Hepatocyte (in vitro differentiated cells): ENCODE measurements at regions not wholly inside any gene's neighbourhood (a gene's known extent, or its start where the extent isn't known, plus 50 kb on each side); places are given as distances from the start of the nearest gene placed in this dataset.

Experiments used
- DNase-seq: peaks from one replicate; pipeline ENCODE4 v3.0.0-alpha.2; 2016; ENCODE audit warnings: low spot score
- H2AFZ ChIP-seq: fragments of 200-600 bp; sonication (generic); 2 replicates; pipeline ENCODE4 v1.6.0; 2016; ENCODE audit warnings: antibody characterized with exemption, mild to moderate bottlenecking
- H3K27ac ChIP-seq: fragments of 200-600 bp; sonication (generic); 2 replicates; pipeline ENCODE4 v1.5.1; 2016; ENCODE audit warnings: mild to moderate bottlenecking
- H3K27me3 ChIP-seq: fragments of 200-600 bp; sonication (generic); 2 replicates; pipeline ENCODE4 v1.6.1; 2016
- H3K36me3 ChIP-seq: fragments of 200-600 bp; sonication (generic); replicated peaks from 2 replicates; pipeline ENCODE4 v1.5.1; 2016; ENCODE audit warnings: low read depth; ENCODE audit not compliant: insufficient read depth
- H3K4me1 ChIP-seq: fragments of 200-600 bp; sonication (generic); 2 replicates; pipeline ENCODE4 v1.5.1; 2016; ENCODE audit warnings: mild to moderate bottlenecking, moderate library complexity; ENCODE audit not compliant: insufficient read depth
- H3K4me2 ChIP-seq: fragments of 200-600 bp; sonication (generic); 2 replicates; pipeline ENCODE4 v1.6.0; 2016
- H3K4me3 ChIP-seq: fragments of 200-600 bp; sonication (generic); 2 replicates; pipeline ENCODE4 v1.5.1; 2016; ENCODE audit warnings: mild to moderate bottlenecking
- H3K79me2 ChIP-seq: fragments of 200-600 bp; sonication (generic); 2 replicates; pipeline ENCODE4 v1.6.0; 2017; ENCODE audit warnings: mild to moderate bottlenecking
- H3K9me2 ChIP-seq: fragments of 200-600 bp; sonication (generic); replicated peaks from 2 replicates; pipeline ENCODE4 v1.6.0; 2017; ENCODE audit warnings: mild to moderate bottlenecking; ENCODE audit not compliant: insufficient read depth
- H3K9me3 ChIP-seq: fragments of 200-600 bp; sonication (generic); 2 replicates; pipeline ENCODE4 v1.5.1; 2016; ENCODE audit warnings: low read depth, mild to moderate bottlenecking
- H4K20me1 ChIP-seq: fragments of 200-600 bp; sonication (generic); 2 replicates; pipeline ENCODE4 v1.6.0; 2016; ENCODE audit warnings: mild to moderate bottlenecking; ENCODE audit not compliant: insufficient read depth, poor library complexity, severe bottlenecking
- CTCF ChIP-seq: fragments of 200-600 bp; sonication (generic); IDR thresholded peaks from 2 replicates; pipeline ENCODE4 v1.5.1; 2016; ENCODE audit warnings: antibody characterized with exemption, mild to moderate bottlenecking; ENCODE audit not compliant: poor library complexity
- EZH2 ChIP-seq: fragments of 200-600 bp; sonication (generic); IDR thresholded peaks from 2 replicates; pipeline ENCODE4 v1.6.1; 2016; ENCODE audit warnings: antibody characterized with exemption, mild to moderate bottlenecking, borderline replicate concordance
- EZH2phosphoT487 ChIP-seq: fragments of 200-600 bp; sonication (generic); IDR thresholded peaks from one replicate; pipeline ENCODE4 v1.6.1; 2018; ENCODE audit warnings: antibody characterized with exemption, mild to moderate bottlenecking, low read depth, moderate library complexity; ENCODE audit not compliant: unreplicated experiment, severe bottlenecking
- WGBS: methylation state at CpG from one replicate; pipeline ENCODE4 v1.1.6; 2016; ENCODE audit warnings: low lambda C conversion rate; ENCODE audit errors: missing lambda C conversion rate; 5-methylcytosine and 5-hydroxymethylcytosine counted together

GRCh38 chr3:24850245-24850644, 355.6 kb upstream of the THRB start:
- Histone ChIP-seq H3K4me3 (no peak overlapping the region), H3K4me1 (peaks cover 7% of the 10 kb centered on the region), H2AFZ (no peak overlapping the region), H3K9me3 (no peaks in the 10 kb centered on the region), H3K27ac (no peak overlapping the region), H4K20me1 (no peaks in the 10 kb centered on the region), H3K36me3 (no peaks in the 10 kb centered on the region), H3K4me2 (no peak overlapping the region), H3K9me2 (no peaks in the 10 kb centered on the region), H3K27me3 (no peaks in the 10 kb centered on the region), H3K79me2 (no peaks in the 10 kb centered on the region)
- TF ChIP-seq CTCF (no peak), EZH2 (no peak), EZH2phosphoT487 (no peak)
- DNase-seq = no peak
- WGBS = 65% methylated on average over 2 of the region's 2 CpGs

GRCh38 chr3:24853685-24854490, 359.2 kb upstream of the THRB start:
- no peak for DNase-seq

GRCh38 chr3:24854748-24855147, 360.1 kb upstream of the THRB start:
- no peaks in the 10 kb centered on the region for H3K9me2 ChIP-seq
- no peak overlapping the region for H3K4me3 ChIP-seq
- no peaks in the 10 kb centered on the region for H3K9me3 ChIP-seq
- H3K27ac ChIP-seq = no peak overlapping the region
- no peaks in the 10 kb centered on the region for H3K79me2 ChIP-seq
- WGBS = 90% methylated on average over 4 of the region's 4 CpGs
- H3K36me3 ChIP-seq = no peaks in the 10 kb centered on the region
- DNase-seq = no peak
- no peaks in the 10 kb centered on the region for H4K20me1 ChIP-seq
- TF ChIP-seq CTCF = no peak
- no peak overlapping the region for H3K4me2 ChIP-seq
- H3K4me1 ChIP-seq = peaks cover 7% of the 10 kb centered on the region
- H2AFZ ChIP-seq = no peak overlapping the region
- no peaks in the 10 kb centered on the region for H3K27me3 ChIP-seq

More at GRCh38 chr3:24853685-24854490, 359.2 kb upstream of the THRB start:
- TF ChIP-seq EZH2phosphoT487 = no peak
- no peak for TF ChIP-seq CTCF
- no peak for TF ChIP-seq EZH2
- H2AFZ ChIP-seq = no peak overlapping the region
- H3K4me2 ChIP-seq = no peak overlapping the region
- H3K4me1 ChIP-seq = peaks cover 7% of the 10 kb centered on the region
- H3K9me3 ChIP-seq = no peaks in the 10 kb centered on the region
- no peaks in the 10 kb centered on the region for H3K36me3 ChIP-seq
- H3K4me3 ChIP-seq = no peak overlapping the region
- H3K27me3 ChIP-seq = no peaks in the 10 kb centered on the region
- H3K79me2 ChIP-seq = no peaks in the 10 kb centered on the region
- H3K9me2 ChIP-seq = no peaks in the 10 kb centered on the region
- WGBS = 52% methylated on average over 4 of the region's 4 CpGs
- H4K20me1 ChIP-seq = no peaks in the 10 kb centered on the region
- H3K27ac ChIP-seq = peak overlapping the region; percentile 2
